Left kidney (tissue), 1 donor: ENCODE measurements at regions not wholly inside any gene's neighbourhood (a gene's known extent, or its start where the extent isn't known, plus 50 kb on each side); places are given as distances from the start of the nearest gene placed in this dataset.
A peak's percentile ranks its signal among the peaks of the same experiment; 100 is the strongest.
"Not testable (repeated sequence)": the region's sequence is repeated elsewhere in the genome, so short reads cannot be mapped to it uniquely, and the experiment has no call there.

Experiments
- DNase-seq: peaks from one replicate; pipeline ENCODE4 v3.0.0-alpha.2; 2013

DNA sequence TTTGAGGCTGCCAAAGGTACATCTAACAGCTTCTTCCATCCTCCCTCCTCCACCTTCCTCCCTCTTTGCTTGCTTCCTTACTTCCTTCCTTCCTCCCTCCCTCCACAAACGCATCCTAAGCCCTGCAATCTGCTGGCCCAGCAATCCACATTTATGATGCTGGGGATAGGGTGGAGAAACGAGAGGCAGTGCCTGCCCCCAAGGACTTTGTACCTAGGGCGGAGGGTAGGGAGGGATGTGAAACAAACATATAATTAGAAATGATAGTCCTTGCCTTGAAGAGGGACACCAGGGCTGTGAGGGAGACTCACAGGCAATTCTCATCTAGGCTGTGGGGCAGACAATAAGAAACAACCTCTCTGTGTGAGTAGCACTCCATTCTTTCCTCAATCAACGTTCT, 188.3 kb downstream of the ANKRD30B start:
- no peak for DNase-seq

DNA sequence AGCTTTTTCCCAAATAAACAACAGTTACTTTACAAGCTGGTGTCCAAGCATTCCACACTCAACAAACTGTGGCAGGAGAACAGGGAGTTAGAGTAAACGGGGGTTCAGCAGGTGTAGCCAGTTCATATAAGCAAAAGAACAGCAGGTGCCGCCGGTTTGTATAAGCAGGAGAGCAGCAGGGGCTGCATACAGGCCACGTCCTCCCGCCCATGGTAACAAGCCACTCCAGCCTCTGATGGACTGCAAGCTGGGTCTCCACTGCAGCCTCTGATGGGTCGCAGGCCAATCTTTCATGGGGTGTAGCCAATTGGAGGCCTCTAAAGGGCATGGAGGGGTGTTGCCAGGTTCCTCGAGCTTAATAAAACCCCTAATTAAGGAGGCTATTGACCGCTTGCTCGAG, 189.3 kb downstream of the ANKRD30B start:
- no peak for DNase-seq

DNA sequence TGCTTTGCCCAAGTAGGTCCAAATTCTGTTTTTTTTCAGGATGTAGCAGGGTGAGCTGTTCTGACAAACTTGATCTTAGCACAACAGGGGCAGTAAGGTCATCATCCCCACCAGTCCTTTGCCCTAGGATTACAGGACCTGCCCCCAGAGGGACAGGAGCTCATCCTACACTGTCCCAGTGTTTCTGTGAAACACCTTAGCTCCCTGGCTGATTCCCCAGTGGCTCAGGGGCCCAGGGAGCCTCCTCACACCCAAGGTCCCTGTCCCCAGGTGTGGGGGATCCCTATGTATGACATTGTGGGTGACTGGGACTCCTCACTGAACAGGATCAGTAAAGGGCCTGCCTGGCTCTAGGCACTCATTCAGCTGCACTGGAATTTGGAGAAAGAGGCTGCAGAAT, 191.2 kb downstream of the ANKRD30B start:
- no peak for DNase-seq

DNA sequence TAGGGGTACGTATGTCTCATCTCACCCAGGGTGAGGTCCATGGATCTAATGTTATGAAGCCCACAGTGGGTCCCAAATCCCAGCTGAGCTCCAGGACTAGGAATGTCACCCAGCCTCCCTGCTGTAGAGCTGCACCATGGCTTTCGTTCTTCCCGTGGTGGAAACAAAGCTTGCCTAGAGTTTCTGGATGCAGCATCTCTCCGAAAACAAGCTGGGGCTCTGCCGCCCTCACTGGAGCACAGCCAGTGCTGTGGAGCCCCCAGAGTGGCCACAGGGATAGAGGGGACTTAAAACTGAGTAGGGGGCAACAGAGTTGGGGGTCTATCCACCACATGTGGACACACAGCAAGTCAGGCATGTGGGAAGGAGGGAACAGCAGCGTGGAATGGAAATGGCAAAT, 192.1 kb downstream of the ANKRD30B start:
- not testable (repeated sequence) for DNase-seq

DNA sequence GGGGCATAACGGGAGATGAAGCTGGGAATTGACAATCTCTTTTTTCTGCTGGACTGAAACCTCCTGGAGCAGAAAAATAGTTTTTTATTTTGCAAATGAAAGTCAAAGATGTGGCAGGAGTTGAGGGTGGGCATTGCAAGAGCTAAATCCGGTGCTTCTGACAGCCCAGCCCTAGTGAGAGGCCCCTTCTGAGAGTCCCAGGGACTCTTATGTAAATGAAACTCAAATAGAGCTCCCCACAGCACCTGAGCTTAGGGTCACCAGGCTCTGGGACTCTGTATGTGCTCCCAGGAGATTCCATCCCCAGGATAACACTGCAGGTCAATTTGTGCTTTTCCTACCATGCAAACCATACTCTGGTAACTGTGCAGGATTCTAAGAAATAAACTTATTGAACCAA, 192.8 kb downstream of the ANKRD30B start:
- no peak for DNase-seq

DNA sequence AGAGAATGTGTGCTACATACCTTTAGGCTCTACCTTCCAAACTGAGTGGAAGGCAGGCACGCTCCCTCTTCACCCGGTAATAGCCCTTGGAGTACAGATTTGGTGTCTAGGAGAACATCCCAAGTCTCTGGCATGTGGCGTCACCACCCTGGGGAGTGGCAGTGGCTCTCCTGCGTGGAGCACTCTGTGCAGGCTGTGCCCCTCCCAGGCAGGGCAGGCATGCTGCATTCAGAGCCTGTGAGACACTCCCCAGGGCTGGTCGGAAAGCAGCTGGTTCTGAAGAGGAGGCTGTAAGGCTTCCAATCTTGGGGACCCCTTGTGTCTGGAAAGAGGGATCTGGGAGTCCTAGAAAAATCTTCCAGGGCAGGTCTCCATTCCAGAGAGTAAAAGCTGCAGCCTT, 193.3 kb downstream of the ANKRD30B start:
- DNase-seq: no peak

DNA sequence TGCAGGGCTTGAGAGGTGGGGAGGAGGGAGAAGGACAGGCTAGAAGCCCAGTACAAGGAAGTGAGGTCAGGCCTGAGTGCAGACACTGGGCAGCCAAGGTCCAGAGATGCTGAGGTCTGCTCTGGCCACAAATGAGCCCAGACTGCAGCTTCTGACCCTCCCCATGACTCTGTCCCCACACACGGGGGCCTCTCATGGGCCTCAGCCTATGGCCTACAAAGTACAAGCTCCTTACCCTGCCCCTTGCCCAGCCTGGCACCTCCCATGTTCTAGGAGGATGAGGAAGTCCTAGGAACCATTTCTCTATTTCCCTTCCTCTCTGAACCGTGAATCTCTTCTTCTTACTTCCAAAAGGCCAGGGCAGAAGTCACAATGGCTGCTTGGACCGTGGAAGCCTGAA, 193.8 kb downstream of the ANKRD30B start:
- no peak for DNase-seq

DNA sequence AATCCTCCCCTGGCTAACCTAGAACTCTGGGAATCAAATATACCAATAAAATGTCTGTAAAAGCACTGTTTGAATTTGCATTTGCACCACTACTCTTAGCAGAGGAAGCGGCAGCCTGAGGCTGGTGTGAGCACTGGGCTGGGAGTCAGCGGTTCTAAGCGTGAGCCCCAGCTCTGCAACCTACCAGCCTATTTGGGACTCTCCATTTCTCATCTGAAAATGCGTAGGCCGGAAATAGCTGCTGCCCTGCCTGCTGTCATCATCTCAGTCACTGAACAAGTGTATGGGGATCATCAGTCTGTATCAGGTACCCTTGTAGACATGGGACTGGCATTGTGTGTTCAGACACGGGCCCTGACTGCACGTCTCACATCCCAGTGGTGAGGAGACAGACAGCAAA, 194.3 kb downstream of the ANKRD30B start:
- no peak for DNase-seq

DNA sequence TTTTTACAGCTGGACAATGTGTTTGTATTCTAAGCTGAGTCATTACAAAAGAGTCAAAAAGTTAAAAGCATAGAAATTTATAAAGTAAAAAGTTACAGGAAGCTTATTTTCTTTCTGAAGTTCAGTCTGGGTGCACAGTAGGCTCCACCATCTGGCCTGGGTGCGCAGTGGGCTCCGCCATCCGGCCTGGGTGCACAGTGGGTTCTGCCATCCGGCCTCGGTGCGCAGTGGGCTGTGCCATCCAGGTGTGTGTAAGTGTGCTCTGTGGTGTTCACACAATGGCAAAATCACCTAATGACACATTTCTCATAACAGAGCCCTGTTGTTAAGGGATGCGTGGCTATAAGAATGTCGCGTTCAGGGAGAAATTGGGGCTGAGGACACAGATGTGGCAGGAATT, 195.5 kb downstream of the ANKRD30B start:
- no peak for DNase-seq

DNA sequence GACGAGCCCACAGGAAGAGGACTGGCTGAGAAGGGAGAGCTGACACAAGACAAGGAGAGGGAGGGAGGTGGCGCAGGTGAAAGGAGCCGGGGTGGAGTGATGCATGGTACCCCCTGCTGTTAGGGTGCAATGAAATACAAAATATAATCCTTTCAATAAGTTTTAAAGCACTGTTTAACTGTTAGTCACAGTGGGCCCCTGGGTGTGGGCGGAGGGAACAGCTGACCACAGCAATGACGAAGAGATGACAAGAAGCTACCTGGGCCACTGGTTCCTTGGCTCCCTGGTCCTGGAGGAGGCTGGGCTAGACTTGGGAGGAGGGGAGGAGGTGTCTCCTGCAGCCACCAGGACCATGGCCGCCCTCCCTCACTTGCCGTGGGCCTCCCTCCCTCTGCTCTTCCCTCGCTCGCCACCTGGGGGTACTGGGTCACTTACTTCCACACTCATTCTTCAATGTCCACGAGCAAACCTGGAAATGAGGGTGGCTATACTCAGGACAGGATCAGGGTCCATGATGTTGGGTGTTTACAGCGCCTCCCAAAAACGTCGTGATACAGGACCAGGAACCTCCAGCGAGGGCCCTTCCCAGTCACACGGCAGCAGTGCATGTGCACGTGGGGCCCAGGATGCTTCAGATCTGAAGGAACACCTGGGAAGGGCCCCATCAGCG, 196.1 kb downstream of the ANKRD30B start:
- DNase-seq: no peak

DNA sequence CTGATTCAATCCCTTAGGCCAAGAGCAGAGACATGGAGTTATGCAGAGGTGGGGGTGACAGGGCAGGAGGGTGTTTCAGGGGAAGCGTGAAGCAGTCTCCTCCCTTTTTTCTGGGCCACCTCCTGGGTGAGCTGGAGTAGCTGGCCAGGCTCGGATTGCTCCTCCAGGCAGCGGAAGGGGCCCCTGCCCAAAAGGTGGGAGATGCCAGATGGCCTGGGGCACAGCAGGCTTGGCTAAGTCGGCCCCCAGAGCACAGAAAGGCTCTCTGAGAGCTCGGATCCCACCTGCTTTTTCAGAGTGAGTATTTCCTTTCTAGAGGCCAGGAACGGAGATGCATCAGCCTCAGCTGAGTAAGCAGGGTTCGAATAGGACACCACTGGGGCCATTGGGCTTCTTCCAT, 196.9 kb downstream of the ANKRD30B start:
- no peak for DNase-seq

DNA sequence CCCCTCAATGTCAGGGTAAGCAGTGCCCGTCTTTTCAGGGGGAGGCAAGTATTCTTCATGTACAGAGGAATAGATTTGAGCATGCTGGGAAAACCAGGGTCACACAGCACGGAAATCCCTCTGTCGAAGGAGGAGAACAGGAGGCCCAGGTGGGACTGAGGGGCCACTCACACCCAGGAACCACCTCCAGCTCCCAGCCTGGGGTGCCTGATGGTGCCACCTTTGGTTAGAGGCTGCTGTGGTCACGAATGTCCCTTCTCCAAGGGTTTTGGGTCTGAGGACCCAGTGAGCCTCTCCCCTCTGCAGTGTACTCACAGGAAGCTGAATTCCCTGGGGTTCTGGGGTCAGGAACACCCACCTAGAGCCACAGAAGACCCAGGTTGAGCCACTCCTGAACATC, 197.3 kb downstream of the ANKRD30B start:
- no peak for DNase-seq

DNA sequence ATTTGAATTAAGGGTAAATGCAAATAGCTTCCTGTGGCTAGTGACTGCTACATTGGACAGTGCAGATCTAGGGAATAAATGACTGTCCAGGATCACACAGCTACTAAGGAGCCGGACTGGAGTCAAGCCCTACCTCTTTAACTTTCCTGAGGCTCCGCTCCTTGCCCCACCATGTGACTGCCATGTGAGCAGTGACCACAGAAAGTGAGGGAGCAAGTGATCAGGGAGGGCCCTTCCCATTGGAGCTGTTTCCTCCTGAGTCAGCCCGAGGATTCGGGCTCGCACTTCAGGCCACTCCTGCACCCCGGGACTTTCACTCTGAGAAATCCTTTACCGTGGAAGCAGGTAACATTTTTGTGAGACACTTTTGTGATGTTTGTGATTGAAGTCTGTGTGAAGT, 198.0 kb downstream of the ANKRD30B start:
- DNase-seq: no peak

DNA sequence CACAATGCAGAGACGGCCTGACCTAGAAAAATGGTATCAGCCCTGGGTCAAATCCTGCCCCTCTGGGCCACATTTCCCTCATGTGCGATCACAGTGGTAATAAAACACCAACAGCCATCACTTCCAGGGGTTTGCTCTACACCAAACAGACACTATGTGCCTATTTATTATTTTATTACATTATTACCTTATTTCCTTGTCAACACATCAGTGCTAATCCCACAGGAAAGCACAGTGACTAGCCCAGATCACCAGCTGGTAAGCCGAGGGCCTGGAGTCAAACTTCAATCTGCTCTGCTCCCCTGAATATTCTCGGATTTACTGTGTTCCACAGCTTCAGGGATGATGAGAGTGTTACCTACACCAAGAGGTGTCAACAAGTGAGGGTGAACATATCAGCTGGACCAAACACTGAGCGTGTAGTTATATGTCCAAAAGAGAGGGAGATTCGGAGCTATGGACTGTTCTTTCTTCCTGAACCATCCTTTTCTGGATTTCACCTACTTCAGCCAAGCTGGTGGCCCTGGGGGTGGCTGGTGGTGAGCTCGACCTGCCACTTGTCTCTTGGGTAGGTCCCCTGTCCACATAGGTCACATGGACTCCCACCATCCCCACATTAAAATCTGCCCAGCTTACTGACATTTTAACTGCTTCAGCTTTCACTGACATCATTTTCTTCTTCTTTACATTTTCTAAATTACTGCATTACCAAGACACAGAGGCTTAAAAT, 198.9 kb downstream of the ANKRD30B start:
- not testable (repeated sequence) for DNase-seq

DNA sequence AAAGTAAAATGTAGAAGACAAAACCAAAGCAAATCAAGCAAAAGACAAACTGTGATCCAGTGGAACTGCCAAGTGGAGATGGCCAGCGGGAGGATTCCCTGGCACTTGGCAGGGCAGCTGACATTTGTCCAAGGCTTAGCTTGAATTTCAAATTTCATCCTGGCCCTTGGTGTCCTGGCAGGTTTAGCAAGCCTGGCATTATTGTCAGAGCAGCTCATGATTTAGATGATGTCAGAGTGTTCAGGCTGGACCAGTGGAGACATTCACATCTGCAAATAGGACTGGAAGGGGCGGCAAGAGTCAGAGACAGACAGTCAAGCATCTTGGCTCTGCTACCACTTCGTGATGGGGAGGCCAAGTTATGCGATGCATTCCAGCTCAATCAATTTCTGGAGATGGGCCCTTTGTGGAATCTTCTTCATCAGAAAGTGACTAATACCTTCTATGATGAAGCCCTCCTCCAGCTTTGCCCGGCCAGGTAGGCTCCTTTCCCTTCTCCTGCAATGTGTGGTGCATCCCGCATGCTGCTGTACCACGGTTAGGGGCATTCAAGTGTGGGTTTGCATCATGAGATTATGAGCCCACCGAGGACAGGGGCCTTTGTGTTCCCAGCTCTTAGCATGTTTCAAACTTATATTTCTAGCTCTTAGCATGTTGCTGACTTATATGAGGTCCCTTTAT, 199.7 kb downstream of the ANKRD30B start:
- DNase-seq: no peak

DNA sequence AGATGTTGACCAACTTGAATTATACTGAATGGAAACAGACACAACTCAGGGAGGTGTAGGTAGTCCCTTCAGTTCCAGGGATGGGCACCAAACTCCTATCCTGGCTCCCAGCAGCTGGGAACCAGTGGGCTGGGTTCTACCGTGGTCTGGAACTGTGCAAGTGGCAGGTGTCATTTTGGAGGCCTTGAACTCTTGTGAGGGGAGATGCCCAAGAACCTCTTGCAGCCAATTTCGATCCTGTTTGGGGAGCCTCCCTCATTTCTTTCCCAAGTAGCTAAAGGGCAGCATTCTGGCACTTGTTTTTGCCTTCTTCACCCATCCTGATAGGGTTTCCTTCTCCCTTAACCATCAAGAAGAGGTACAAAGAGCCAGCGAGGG, 200.2 kb downstream of the ANKRD30B start:
- no peak for DNase-seq

DNA sequence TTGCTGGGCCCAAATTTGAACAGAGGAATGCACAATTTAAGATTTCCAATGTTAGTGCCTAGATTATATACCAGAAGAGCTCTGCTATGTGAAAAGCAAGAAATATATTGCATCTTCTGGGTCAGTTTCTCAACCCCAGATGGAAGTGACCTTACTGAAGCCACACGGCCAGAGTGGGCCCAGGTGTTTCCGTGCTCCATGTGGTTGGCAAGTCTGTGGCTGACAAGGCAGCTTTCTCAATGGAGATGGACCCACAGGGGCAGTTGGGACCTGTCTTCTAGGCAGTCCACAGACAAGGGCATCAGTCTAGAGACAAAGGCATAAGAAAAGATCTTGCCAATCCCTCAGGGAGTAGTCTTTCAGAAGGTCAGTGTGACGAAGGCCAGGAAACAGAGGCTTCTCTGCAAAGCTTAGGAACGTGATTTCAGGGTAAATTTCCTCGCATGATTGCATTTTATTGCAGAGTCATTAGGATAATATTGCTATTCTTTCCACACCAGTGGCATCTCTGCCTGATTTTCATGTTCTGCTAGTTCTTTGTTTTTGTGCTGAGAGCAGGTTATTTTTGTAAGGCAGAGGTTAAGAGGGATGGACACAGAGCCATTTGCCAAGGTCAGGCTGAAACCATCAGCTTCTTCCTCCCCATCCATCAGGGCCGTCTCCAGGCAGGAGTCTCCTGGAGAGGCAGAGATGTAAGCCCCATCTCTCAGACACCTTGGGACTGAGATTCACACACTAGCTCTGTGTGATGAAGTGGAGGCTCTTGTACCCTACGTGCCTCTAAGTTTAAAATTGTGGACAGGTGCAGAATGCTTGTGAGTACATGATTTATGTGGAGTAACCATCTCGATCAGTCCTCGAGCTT, 202.1 kb downstream of the ANKRD30B start:
- peak; percentile 0 for DNase-seq

DNA sequence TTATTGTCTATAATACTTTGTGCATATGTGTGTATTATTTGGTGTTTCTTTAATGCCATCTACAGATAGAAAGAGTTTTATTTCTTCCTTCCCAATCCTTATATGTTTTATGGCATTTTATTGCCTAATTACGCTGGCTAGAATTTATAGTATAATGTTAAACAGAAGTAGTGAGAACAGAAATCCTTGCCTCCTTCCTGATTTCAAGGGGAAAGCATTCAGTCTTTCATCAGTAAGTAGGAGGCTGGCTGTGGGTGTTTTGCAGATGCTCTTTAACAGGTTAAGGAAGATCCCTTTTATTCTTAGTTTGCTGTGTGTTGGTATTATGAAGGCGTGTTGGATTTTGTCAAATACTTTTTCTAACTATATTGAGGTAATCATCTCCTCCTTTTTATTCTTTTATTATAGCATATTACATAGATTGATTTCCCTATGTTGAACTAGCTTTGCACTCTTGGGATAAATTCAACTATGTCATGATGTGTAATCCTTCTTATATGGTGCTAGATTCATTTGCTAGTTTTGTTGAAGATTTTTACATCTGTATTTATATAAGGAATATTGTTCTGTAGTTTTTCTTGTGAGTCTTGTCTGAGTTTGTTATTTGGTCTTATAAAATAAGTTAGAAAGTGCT, 204.6 kb downstream of the ANKRD30B start:
- DNase-seq: not testable (repeated sequence)

DNA sequence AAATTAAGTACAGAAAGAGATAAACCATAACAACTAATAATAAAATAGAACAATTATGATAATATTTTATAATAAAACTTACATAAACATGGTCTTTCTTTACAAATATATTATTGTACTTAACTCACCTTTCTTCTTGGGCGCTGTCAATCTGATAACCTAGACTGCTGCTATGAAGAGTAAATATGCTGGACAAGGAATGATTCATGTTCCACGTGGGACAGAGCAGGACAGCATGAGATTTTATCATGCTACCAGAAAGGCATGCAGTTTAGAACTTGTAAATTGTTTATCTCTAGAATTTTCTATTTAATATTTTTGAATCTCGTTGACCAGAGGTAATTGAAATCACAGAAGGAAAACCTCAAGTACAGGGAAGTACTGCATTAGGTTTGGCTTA, 210.7 kb downstream of the ANKRD30B start:
- no peak for DNase-seq

DNA sequence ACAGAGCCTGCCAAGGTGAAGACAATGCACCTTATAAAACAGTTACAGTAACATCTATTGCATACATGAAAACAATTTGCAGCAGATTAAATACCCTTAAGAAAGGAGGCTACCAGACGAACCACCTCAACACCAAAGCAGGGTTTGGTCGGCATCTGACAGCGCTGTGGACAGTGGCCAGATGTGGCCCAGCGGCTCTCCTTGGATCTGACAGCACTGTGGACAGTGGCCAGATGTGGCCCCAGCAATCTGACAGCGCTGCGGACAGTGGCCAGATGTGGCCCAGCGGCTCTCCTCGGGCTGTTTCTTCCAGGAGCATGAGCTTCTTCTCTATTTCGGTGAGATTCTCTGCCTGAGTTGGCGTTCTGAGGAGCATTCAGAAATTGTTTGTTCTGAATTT, 211.6 kb downstream of the ANKRD30B start:
- no peak for DNase-seq

DNA sequence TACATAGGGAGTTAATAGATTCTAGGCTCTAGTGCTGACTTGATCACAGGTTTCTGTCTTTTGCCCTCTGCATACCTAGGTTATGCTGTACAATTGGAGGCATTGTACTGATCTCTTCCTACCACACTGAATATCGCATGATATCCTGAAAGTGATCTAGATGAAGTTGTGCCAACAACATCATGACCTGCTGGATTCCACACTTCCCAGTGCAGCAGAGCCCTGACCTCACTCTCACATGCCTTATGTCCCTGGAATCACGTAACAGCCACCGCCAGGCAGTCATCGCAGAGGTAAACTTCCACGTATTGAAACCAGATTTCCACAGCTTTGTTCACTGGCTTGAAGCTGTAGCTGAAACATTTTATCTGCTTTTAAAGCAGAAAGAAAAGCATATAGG, 214.0 kb downstream of the ANKRD30B start:
- no peak for DNase-seq

DNA sequence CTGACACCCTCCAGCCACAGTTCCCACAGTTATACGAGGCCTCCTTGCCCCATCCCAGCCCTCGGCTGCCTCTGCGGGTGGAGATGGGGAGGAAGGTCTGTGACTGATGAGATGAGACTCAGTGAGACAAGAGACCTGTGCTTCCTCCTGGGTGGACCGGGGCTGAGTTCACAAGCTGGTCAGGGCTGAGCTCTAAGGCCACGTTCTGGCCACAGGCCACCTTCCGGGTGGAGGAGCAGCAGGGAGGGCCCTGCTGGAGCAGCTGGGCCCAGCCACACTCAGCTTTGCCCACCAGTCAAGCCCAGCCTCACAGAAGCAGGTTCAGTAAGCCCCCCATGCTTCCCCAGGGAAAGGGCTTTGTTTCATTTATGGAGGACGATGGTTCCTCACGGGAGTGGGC, 214.7 kb downstream of the ANKRD30B start:
- DNase-seq: no peak
